ENCODE measurements at regions not wholly inside any gene's neighbourhood (a gene's known extent, or its start where the extent isn't known, plus 50 kb on each side); places are given as distances from the start of the nearest gene placed in this dataset.

DNA sequence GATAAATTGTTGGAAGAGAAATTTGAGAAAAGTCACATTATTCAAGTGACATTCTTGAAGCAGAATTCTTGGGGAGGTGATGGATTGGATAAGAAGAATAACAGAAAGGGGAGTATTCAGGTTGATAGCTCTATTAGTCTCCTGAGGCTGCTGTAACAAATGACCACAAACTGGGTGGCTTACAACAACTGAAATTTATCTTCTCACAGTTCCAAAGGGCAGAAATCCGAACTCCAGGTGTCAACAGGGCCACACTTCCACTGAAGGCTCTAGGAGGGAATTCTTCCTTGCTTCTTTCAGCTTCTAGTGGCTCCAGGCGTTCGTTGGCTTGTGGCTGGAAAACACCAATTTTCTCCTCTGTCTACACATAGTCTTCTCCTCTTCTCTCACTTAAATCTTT is 99.8 kb downstream of the TES start:
- CTCF ChIA-PET, result no interaction called here
- H3K36me3 ChIP-seq (ENCODE audit: control insufficient read depth, insufficient read depth, low read length), result no peaks in the 10 kb centered on the region

DNA sequence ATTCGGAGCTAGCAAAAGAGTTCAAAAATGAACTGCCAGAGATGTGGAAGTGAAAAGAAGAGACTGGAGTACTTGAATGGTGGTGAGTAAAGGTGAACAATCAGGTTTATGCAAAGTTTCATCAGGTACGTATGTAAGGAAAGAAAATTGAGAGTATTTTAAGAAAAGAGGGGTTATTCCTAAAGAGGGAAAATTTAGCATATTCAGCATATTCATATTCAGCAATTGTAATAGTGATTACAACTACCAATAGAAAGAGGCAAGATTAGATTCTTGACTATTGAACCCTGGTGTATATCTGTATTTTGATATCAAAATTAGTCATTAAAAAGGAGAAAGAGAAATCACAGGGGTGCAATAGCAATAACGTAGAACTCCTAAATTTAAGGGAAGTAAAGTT is 100.9 kb downstream of the TES start:
- no peaks in the 10 kb centered on the region for H3K27me3 ChIP-seq (ENCODE audit: control insufficient read depth, insufficient read depth, low read length)
- H3K4me3 ChIP-seq (ENCODE audit: low read depth, low read length), result no peak overlapping the region
- no peak for DNase-seq (ENCODE audit: low read depth)
- POLR2A ChIA-PET, result no interaction called here
- H3K36me3 ChIP-seq (ENCODE audit: control insufficient read depth, insufficient read depth, low read length), result no peaks in the 10 kb centered on the region
- CTCF ChIA-PET, result no interaction called here
- TF ChIP-seq, protein P1, sequence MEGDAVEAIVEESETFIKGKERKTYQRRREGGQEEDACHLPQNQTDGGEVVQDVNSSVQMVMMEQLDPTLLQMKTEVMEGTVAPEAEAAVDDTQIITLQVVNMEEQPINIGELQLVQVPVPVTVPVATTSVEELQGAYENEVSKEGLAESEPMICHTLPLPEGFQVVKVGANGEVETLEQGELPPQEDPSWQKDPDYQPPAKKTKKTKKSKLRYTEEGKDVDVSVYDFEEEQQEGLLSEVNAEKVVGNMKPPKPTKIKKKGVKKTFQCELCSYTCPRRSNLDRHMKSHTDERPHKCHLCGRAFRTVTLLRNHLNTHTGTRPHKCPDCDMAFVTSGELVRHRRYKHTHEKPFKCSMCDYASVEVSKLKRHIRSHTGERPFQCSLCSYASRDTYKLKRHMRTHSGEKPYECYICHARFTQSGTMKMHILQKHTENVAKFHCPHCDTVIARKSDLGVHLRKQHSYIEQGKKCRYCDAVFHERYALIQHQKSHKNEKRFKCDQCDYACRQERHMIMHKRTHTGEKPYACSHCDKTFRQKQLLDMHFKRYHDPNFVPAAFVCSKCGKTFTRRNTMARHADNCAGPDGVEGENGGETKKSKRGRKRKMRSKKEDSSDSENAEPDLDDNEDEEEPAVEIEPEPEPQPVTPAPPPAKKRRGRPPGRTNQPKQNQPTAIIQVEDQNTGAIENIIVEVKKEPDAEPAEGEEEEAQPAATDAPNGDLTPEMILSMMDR (IDR thresholded peaks at IDR 0.05; ENCODE audit: insufficient read depth, low read depth, low read length), result no peak

More for the DNA sequence above, 99.8 kb downstream of the TES start:
- H3K4me3 ChIP-seq (ENCODE audit: low read depth, low read length), result no peak overlapping the region
- TF ChIP-seq, protein P1 (IDR thresholded peaks at IDR 0.05; ENCODE audit: insufficient read depth, low read depth, low read length), result no peak
- no peaks in the 10 kb centered on the region for H3K27me3 ChIP-seq (ENCODE audit: control insufficient read depth, insufficient read depth, low read length)
- DNase-seq (ENCODE audit: low read depth), result no peak
- POLR2A ChIA-PET, result no interaction called here

DNA sequence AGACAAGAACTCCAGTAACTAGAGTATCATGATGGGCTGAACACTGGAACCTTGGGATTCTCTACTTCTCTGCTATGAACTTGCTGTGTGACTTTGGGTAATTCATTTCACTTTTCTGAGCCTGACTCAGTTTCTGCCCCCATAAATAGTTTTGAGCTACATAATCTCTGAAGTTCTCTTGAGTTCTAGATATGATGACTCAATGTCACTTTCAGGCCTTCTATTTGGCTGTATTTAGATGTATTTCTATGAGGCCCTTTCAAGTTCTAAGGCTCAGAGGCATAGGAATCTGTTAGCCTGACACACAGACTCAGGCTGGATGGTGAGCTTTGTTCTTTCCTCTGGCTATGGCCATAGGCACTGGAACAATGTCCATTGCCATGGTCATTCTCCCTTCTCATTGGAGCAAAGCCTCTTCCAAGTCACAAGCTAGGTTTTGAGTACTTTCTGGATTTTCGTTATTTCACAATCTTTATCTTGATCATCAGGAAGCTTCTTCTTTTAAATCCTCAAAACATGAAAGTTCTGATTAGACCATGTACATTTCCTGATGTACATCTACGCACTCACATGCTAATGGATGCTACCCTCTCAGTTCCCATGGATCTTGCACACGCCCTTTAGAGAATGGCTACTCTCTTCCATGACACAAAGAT is 101.6 kb downstream of the TES start:
- ChIA-PET CTCF (no interaction called here), POLR2A (no interaction called here)
- no peak for DNase-seq (ENCODE audit: low read depth)

DNA sequence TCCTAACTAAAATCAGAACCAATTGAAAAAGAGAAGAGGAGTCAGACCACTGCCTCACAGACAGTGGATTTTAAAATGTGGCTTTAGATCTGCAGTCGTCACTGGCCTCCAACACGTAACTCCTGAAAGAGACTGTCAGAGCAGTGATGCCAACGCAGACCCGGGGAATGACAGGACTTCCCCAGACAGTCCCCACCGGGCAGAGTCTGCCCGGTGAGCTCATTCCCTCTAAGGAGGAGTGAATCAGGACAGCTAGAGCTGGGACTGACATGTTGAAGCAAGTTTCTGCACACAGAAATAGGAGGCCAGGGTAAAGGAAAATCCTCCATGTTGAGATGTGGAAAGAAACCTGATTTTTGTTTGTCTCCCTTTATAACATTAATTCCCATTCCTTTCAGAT is 105.0 kb downstream of the TES start:
- H3K27me3 ChIP-seq (ENCODE audit: control insufficient read depth, insufficient read depth, low read length), result no peaks in the 10 kb centered on the region
- TF ChIP-seq, protein P1 (IDR thresholded peaks at IDR 0.05; ENCODE audit: insufficient read depth, low read depth, low read length), result no peak
- ChIA-PET POLR2A (interaction anchor here (0.6 kb wide), 1 partner anchor 1075 kb away, joined by 4 read pairs; no protein-coding TSS in a partner anchor), CTCF (interaction anchor here (0.6 to 2.4 kb wide), 3 partner anchors 56 to 482 kb away, joined by 3 to 6 read pairs (median 4); no protein-coding TSS in a partner anchor)
- H3K36me3 ChIP-seq (ENCODE audit: control insufficient read depth, insufficient read depth, low read length), result no peaks in the 10 kb centered on the region
- H3K4me3 ChIP-seq (ENCODE audit: low read depth, low read length), result no peak overlapping the region
- no peak for DNase-seq (ENCODE audit: low read depth)

More for the DNA sequence above, 101.6 kb downstream of the TES start:
- Histone ChIP-seq H3K27me3 (ENCODE audit: control insufficient read depth, insufficient read depth, low read length) (no peaks in the 10 kb centered on the region), H3K4me3 (ENCODE audit: low read depth, low read length) (no peak overlapping the region), H3K36me3 (ENCODE audit: control insufficient read depth, insufficient read depth, low read length) (no peaks in the 10 kb centered on the region)
- TF ChIP-seq, protein P1 (IDR thresholded peaks at IDR 0.05; ENCODE audit: insufficient read depth, low read depth, low read length), result no peak

DNA sequence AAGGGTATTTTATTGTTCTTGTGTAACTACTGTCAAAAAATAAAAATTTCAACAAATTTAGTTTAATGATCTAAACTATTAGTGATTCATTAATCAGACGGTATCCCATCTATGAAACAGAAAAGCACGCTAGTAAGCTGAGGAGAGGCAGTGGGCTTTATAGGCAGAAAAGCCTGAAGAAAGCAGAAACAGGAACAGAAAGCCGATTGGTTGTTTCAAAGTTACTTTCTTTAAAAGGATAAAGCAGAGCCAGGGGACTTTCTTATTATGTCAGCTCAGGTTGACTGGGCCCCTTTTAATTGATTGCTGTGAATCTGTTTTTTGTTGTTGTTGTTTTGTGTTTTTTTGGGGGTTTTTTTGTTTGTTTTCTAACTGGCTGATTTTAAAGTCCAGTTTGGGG is 105.5 kb downstream of the TES start:
- H3K36me3 ChIP-seq (ENCODE audit: control insufficient read depth, insufficient read depth, low read length), result no peaks in the 10 kb centered on the region
- ChIA-PET CTCF (interaction anchor here (0.6 to 2.4 kb wide), 2 partner anchors 56 to 482 kb away, joined by 4 to 6 read pairs; no protein-coding TSS in a partner anchor), POLR2A (interaction anchor here (0.6 kb wide), 1 partner anchor 1076 kb away, joined by 4 read pairs; no protein-coding TSS in a partner anchor)
- no peak overlapping the region for H3K4me3 ChIP-seq (ENCODE audit: low read depth, low read length)
- no peak for DNase-seq (ENCODE audit: low read depth)
- no peaks in the 10 kb centered on the region for H3K27me3 ChIP-seq (ENCODE audit: control insufficient read depth, insufficient read depth, low read length)
- TF ChIP-seq, protein P1 (IDR thresholded peaks at IDR 0.05; ENCODE audit: insufficient read depth, low read depth, low read length), result no peak
